ENCODE measurements at regions not wholly inside any gene's neighbourhood (a gene's known extent, or its start where the extent isn't known, plus 50 kb on each side); places are given as distances from the start of the nearest gene placed in this dataset.

- no peak overlapping the region for H3K4me3 ChIP-seq
- no peaks in the 10 kb centered on the region for H4K20me1 ChIP-seq
- no peak for TF ChIP-seq Cebpa-rat (IDR thresholded peaks at IDR 0.05)
- no peak overlapping the region for H3K27ac ChIP-seq
- H3K4me1 ChIP-seq = peaks cover 0 to 9% (median 2%) of the 10 kb centered on the region in 10 experiments; a peak in 6 of 20 replicates
- H3K9me3 ChIP-seq (replicated peaks in 1 of 11) = peaks cover 9 to 18% (median 14%) of the 10 kb centered on the region in 11 experiments
- no peaks in the 10 kb centered on the region for H3K27me3 ChIP-seq
- H3K9ac ChIP-seq = no peak overlapping the region
- H3K4me2 ChIP-seq = no peak overlapping the region
- no peaks in the 10 kb centered on the region for H3K36me3 ChIP-seq
These were observed 173.8 kb downstream of the ACTL7B start for GRCh38 chr9:108681851-108682590.

- H3K36me3 ChIP-seq = no peaks in the 10 kb centered on the region
- no peak overlapping the region for H3K4me3 ChIP-seq
- no peaks in the 10 kb centered on the region for H3K27me3 ChIP-seq
- H3K27ac ChIP-seq = no peak overlapping the region
- H3K4me2 ChIP-seq = no peak overlapping the region
- H3K9ac ChIP-seq = no peak overlapping the region
- H3K4me1 ChIP-seq = peaks cover 0 to 15% (median 3%) of the 10 kb centered on the region in 10 experiments; a peak in 6 of 20 replicates
- no peak for TF ChIP-seq Cebpa-rat (IDR thresholded peaks at IDR 0.05)
- no peaks in the 10 kb centered on the region for H4K20me1 ChIP-seq
- peaks cover under 1 to 8% (median 4%) of the 10 kb centered on the region in 11 experiments; a peak in 12 of 22 replicates for H3K9me3 ChIP-seq (replicated peaks in 1 of 11)
These were observed 174.8 kb downstream of the ACTL7B start for GRCh38 chr9:108680946-108681345.

GRCh38 chr9:108677776-108678175, 178.0 kb downstream of the ACTL7B start:
- peak overlapping the region in 4 of 11 experiments; percentile 32 to 47 (median 38); a peak in 4 of 22 replicates for H3K4me2 ChIP-seq
- no peak overlapping the region for H3K27ac ChIP-seq
- 0 out of 22 replicates have a peak, but pooled peaks cover 0 to 3% (median 0%) of the 10 kb centered on the region in 11 experiments for H3K9me3 ChIP-seq (replicated peaks in 1 of 11)
- H3K36me3 ChIP-seq = no peaks in the 10 kb centered on the region
- H3K27me3 ChIP-seq = no peaks in the 10 kb centered on the region
- H3K4me1 ChIP-seq = peaks cover 0 to 15% (median 3%) of the 10 kb centered on the region in 10 experiments; a peak in 6 of 20 replicates
- no peak overlapping the region for H3K9ac ChIP-seq
- H3K4me3 ChIP-seq = no peak overlapping the region
- no peak for TF ChIP-seq Cebpa-rat (IDR thresholded peaks at IDR 0.05)
- H4K20me1 ChIP-seq = no peaks in the 10 kb centered on the region

GRCh38 chr9:108676355-108676754, 179.4 kb downstream of the ACTL7B start:
- Histone ChIP-seq H3K27me3 (no peaks in the 10 kb centered on the region), H3K4me3 (no peak overlapping the region), H3K27ac (no peak overlapping the region), H3K36me3 (no peaks in the 10 kb centered on the region), H3K9ac (no peak overlapping the region), H3K4me2 (no peak overlapping the region; a peak in 1 of 22 replicates), H4K20me1 (no peaks in the 10 kb centered on the region), H3K4me1 (peaks cover 0 to 15% (median 3%) of the 10 kb centered on the region in 10 experiments; a peak in 6 of 20 replicates), H3K9me3 (replicated peaks in 1 of 11) (0 out of 22 replicates have a peak, but pooled peaks cover 0 to 3% (median 0%) of the 10 kb centered on the region in 11 experiments)
- no peak for TF ChIP-seq Cebpa-rat (IDR thresholded peaks at IDR 0.05)

- TF ChIP-seq Cebpa-rat (IDR thresholded peaks at IDR 0.05) = no peak
- Histone ChIP-seq H3K27ac (no peak overlapping the region), H3K36me3 (no peaks in the 10 kb centered on the region), H3K4me3 (no peak overlapping the region), H3K27me3 (no peaks in the 10 kb centered on the region), H4K20me1 (no peaks in the 10 kb centered on the region), H3K4me1 (peaks cover 0 to 15% (median 3%) of the 10 kb centered on the region in 10 experiments; a peak in 6 of 20 replicates), H3K4me2 (no peak overlapping the region), H3K9ac (no peak overlapping the region), H3K9me3 (replicated peaks in 1 of 11) (0 out of 22 replicates have a peak, but pooled peaks cover 0 to 3% (median 0%) of the 10 kb centered on the region in 11 experiments)
These were observed 180.1 kb downstream of the ACTL7B start for GRCh38 chr9:108675708-108676107.

- no peaks in the 10 kb centered on the region for H4K20me1 ChIP-seq
- no peak overlapping the region for H3K27ac ChIP-seq
- no peak for TF ChIP-seq Cebpa-rat (IDR thresholded peaks at IDR 0.05)
- H3K36me3 ChIP-seq = no peaks in the 10 kb centered on the region
- 0 out of 22 replicates have a peak, but pooled peaks cover 0 to 3% (median 0%) of the 10 kb centered on the region in 11 experiments for H3K9me3 ChIP-seq (replicated peaks in 1 of 11)
- peaks cover 0 to 15% (median 3%) of the 10 kb centered on the region in 10 experiments; a peak in 6 of 20 replicates for H3K4me1 ChIP-seq
- H3K4me2 ChIP-seq = no peak overlapping the region
- H3K9ac ChIP-seq = no peak overlapping the region
- H3K27me3 ChIP-seq = no peaks in the 10 kb centered on the region
- H3K4me3 ChIP-seq = no peak overlapping the region
These were observed 180.8 kb downstream of the ACTL7B start for GRCh38 chr9:108674766-108675530.

- H3K4me3 ChIP-seq = no peak overlapping the region
- H4K20me1 ChIP-seq = no peaks in the 10 kb centered on the region
- H3K4me2 ChIP-seq = no peak overlapping the region
- no peak overlapping the region for H3K9ac ChIP-seq
- H3K27me3 ChIP-seq = no peaks in the 10 kb centered on the region
- peaks cover 3 to 22% (median 11%) of the 10 kb centered on the region in 10 experiments; a peak in 18 of 20 replicates for H3K4me1 ChIP-seq
- H3K9me3 ChIP-seq (replicated peaks in 1 of 11) = 0 out of 22 replicates have a peak, but pooled peaks cover 0 to 10% (median 0%) of the 10 kb centered on the region in 11 experiments
- no peaks in the 10 kb centered on the region for H3K36me3 ChIP-seq
- no peak overlapping the region for H3K27ac ChIP-seq
- no peak for TF ChIP-seq Cebpa-rat (IDR thresholded peaks at IDR 0.05)
These were observed 182.4 kb downstream of the ACTL7B start for GRCh38 chr9:108673386-108673785.

GRCh38 chr9:108672475-108673190, 183.2 kb downstream of the ACTL7B start:
- Histone ChIP-seq H4K20me1 (no peaks in the 10 kb centered on the region), H3K4me3 (no peak overlapping the region), H3K27ac (no peak overlapping the region), H3K36me3 (no peaks in the 10 kb centered on the region), H3K4me1 (peaks cover 3 to 28% (median 17%) of the 10 kb centered on the region in 10 experiments; a peak in 18 of 20 replicates), H3K9me3 (replicated peaks in 1 of 11) (peaks cover 0 to 13% (median 0%) of the 10 kb centered on the region in 11 experiments; a peak in 2 of 22 replicates), H3K9ac (no peak overlapping the region), H3K4me2 (no peak overlapping the region), H3K27me3 (no peaks in the 10 kb centered on the region)
- no peak for TF ChIP-seq Cebpa-rat (IDR thresholded peaks at IDR 0.05)

Measured in BLaER1 treated with 17β-estradiol and CSF1 and Interleukin-3, amounts not matched to agents 10 nM and 100 nM (cell line).